ENCODE measurements at regions not wholly inside any gene's neighbourhood (a gene's known extent, or its start where the extent isn't known, plus 50 kb on each side); places are given as distances from the start of the nearest gene placed in this dataset.

- no peaks in the 10 kb centered on the region for H3K36me3 ChIP-seq (ENCODE audit: control insufficient read depth, insufficient read depth, low read length)
- Mint-ChIP-seq H3K36me3 (ENCODE audit: low read depth) (no peaks in the 10 kb centered on the region), H3K27me3 (ENCODE audit: insufficient read depth) (no peaks in the 10 kb centered on the region), H3K4me3 (no peak overlapping the region), H3K27ac (no peak overlapping the region), H3K4me1 (peaks cover 4% of the 10 kb centered on the region), H3K9me3 (no peaks in the 10 kb centered on the region)
- no peak overlapping the region for H3K4me3 ChIP-seq (ENCODE audit: low read length)
- no peak overlapping the region for H3K27ac ChIP-seq (ENCODE audit: low read depth, low read length)
- no peaks in the 10 kb centered on the region for H3K9me3 ChIP-seq (ENCODE audit: control insufficient read depth, low read length)
- TF ChIP-seq CTCF (conservative IDR thresholded peaks at IDR 0.05): no peak
- DNase-seq: no peak
- H3K4me1 ChIP-seq (ENCODE audit: control insufficient read depth, insufficient read depth, low read length): no peaks in the 10 kb centered on the region
- no peak overlapping the region for H3K9ac ChIP-seq (ENCODE audit: extremely low read depth, low read length, poor library complexity, severe bottlenecking)
- H3K27me3 ChIP-seq (ENCODE audit: control insufficient read depth, insufficient read depth, low read length, poor library complexity, severe bottlenecking): no peaks in the 10 kb centered on the region
- WGBS, 2 experiments (ENCODE audit: insufficient coverage in 1 of 2, insufficient read length in 1 of 2): 62 to 83% methylated on average over 7 to 14 of the region's 14 CpGs
Observed at GRCh38 chr3:168864107-168865021, 768.6 kb upstream of the GOLIM4 start.

- Mint-ChIP-seq H3K9me3 (no peaks in the 10 kb centered on the region), H3K4me3 (no peak overlapping the region), H3K36me3 (ENCODE audit: low read depth) (no peaks in the 10 kb centered on the region), H3K27me3 (ENCODE audit: insufficient read depth) (no peaks in the 10 kb centered on the region), H3K27ac (no peak overlapping the region), H3K4me1 (peaks cover 8% of the 10 kb centered on the region)
- Histone ChIP-seq H3K4me1 (ENCODE audit: control insufficient read depth, insufficient read depth, low read length) (no peaks in the 10 kb centered on the region), H3K9ac (ENCODE audit: extremely low read depth, low read length, poor library complexity, severe bottlenecking) (no peak overlapping the region), H3K36me3 (ENCODE audit: control insufficient read depth, insufficient read depth, low read length) (no peaks in the 10 kb centered on the region), H3K27ac (ENCODE audit: low read depth, low read length) (no peak overlapping the region), H3K9me3 (ENCODE audit: control insufficient read depth, low read length) (no peaks in the 10 kb centered on the region), H3K4me3 (ENCODE audit: low read length) (no peak overlapping the region), H3K27me3 (ENCODE audit: control insufficient read depth, insufficient read depth, low read length, poor library complexity, severe bottlenecking) (no peaks in the 10 kb centered on the region)
- DNase-seq: no peak
- TF ChIP-seq CTCF (conservative IDR thresholded peaks at IDR 0.05): no peak
- WGBS, 2 experiments (ENCODE audit: insufficient coverage in 1 of 2, insufficient read length in 1 of 2): 94 to 100% methylated on average over 2 of the region's 2 CpGs
Observed at GRCh38 chr3:168863561-168863960, 767.8 kb upstream of the GOLIM4 start.

- TF ChIP-seq CTCF (conservative IDR thresholded peaks at IDR 0.05): no peak
- Histone ChIP-seq H3K4me3 (ENCODE audit: low read length) (no peak overlapping the region), H3K9ac (ENCODE audit: extremely low read depth, low read length, poor library complexity, severe bottlenecking) (no peak overlapping the region), H3K9me3 (ENCODE audit: control insufficient read depth, low read length) (no peaks in the 10 kb centered on the region), H3K27ac (ENCODE audit: low read depth, low read length) (no peak overlapping the region), H3K27me3 (ENCODE audit: control insufficient read depth, insufficient read depth, low read length, poor library complexity, severe bottlenecking) (no peaks in the 10 kb centered on the region), H3K36me3 (ENCODE audit: control insufficient read depth, insufficient read depth, low read length) (no peaks in the 10 kb centered on the region), H3K4me1 (ENCODE audit: control insufficient read depth, insufficient read depth, low read length) (no peaks in the 10 kb centered on the region)
- no peak overlapping the region for H3K27ac Mint-ChIP-seq
- H3K9me3 Mint-ChIP-seq: no peaks in the 10 kb centered on the region
- no peak for DNase-seq
- H3K27me3 Mint-ChIP-seq (ENCODE audit: insufficient read depth): no peaks in the 10 kb centered on the region
- no peak overlapping the region for H3K4me3 Mint-ChIP-seq
- 89% methylated on average over 1 of the region's 1 CpG; no CpG with 5 or more reads in 1 of the 2 experiments for WGBS, 2 experiments (ENCODE audit: insufficient coverage in 1 of 2, insufficient read length in 1 of 2)
- no peaks in the 10 kb centered on the region for H3K36me3 Mint-ChIP-seq (ENCODE audit: low read depth)
- peaks cover 8% of the 10 kb centered on the region for H3K4me1 Mint-ChIP-seq
Observed at GRCh38 chr3:168862466-168862865, 766.7 kb upstream of the GOLIM4 start.

All from endodermal cell (in vitro differentiated cells).